Progenitor cell of endocrine pancreas (in vitro differentiated cells): ENCODE measurements at regions not wholly inside any gene's neighbourhood (a gene's known extent, or its start where the extent isn't known, plus 50 kb on each side); places are given as distances from the start of the nearest gene placed in this dataset.

ENCODE experiments used
- DNase-seq: peaks from one replicate; pipeline ENCODE4 v3.0.0; 2021; ENCODE audit warnings: low spot score; ENCODE audit not compliant: unreplicated experiment
- H3K27ac Mint-ChIP-seq: 2 replicates; pipeline ENCODE4 v1.8.0; 2021; ENCODE audit warnings: mild to moderate bottlenecking, moderate library complexity, mixed read lengths
- H3K27me3 Mint-ChIP-seq: 2 replicates; pipeline ENCODE4 v1.8.0; 2021; ENCODE audit warnings: mixed read lengths
- H3K36me3 Mint-ChIP-seq: 2 replicates; pipeline ENCODE4 v1.8.0; 2022; ENCODE audit warnings: mixed read lengths; ENCODE audit not compliant: insufficient read depth
- H3K4me1 Mint-ChIP-seq: 2 replicates; pipeline ENCODE4 v1.8.0; 2021; ENCODE audit warnings: low read depth, mixed read lengths
- H3K4me3 Mint-ChIP-seq: 2 replicates; pipeline ENCODE4 v1.8.0; 2021; ENCODE audit warnings: low read depth, mild to moderate bottlenecking, moderate library complexity, mixed read lengths
- H3K9me3 Mint-ChIP-seq: 2 replicates; pipeline ENCODE4 v1.8.0; 2021; ENCODE audit warnings: low read depth, mixed read lengths
- CTCF ChIP-seq: fragments of 200-600 bp; sonication (generic); IDR thresholded peaks from one replicate; pipeline ENCODE4 v1.5.0; 2021; ENCODE audit warnings: antibody characterized with exemption, mild to moderate bottlenecking; ENCODE audit not compliant: unreplicated experiment

DNA sequence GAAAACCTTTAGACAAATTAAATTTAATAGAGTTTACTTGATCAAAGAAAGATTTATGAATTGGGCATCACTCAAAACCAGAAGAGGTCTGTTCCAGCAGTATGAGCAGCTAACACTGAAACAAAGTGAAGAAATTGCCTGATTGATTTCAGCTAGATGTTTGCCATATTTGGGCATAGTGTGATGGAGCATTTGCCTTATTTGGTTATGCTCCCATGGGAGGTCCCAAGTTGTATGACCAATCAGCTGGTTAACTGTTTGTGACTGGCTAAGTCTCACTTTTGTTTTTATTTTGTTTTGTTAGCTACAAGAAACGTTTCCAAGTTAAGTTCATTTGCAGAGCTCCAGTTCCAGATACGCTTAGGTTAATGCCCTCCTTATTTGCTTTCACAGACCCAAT, 53.3 kb upstream of the LMNB1 start:
- H3K27me3 Mint-ChIP-seq = no peaks in the 10 kb centered on the region

More for the DNA sequence above, 53.3 kb upstream of the LMNB1 start:
- no peak overlapping the region for H3K4me3 Mint-ChIP-seq
- peaks cover under 1% of the 10 kb centered on the region for H3K4me1 Mint-ChIP-seq
- no peak for TF ChIP-seq CTCF
- no peak overlapping the region for H3K27ac Mint-ChIP-seq
- no peaks in the 10 kb centered on the region for H3K9me3 Mint-ChIP-seq
- H3K36me3 Mint-ChIP-seq = no peaks in the 10 kb centered on the region
- no peak for DNase-seq
